Caco-2 (cell line): ENCODE measurements at regions not wholly inside any gene's neighbourhood (a gene's known extent, or its start where the extent isn't known, plus 50 kb on each side); places are given as distances from the start of the nearest gene placed in this dataset.

Experiments used
- BruUV-seq: library from RNA; stranded (reverse); fragments of 400-500 nt; replicated peaks from 2 replicates; lab custom pipeline; 2021; lab: Mats Ljungman, UMichigan
- CTCF ChIA-PET: fragments of 300-600 bp; sonication (Branson Sonifier 250); formaldehyde crosslinking; loops from one replicate; lab custom pipeline; 2022; ENCODE audit warnings: antibody characterized with exemption; lab: Charles Lee
- POLR2A ChIA-PET: fragments of 300-600 bp; sonication (Branson Sonifier 250); formaldehyde crosslinking; loops from one replicate; lab custom pipeline; 2022; ENCODE audit warnings: antibody characterized with exemption; lab: Charles Lee
- DNase-seq, 2 experiments: peaks; one replicate each; pipeline versions ENCODE4 v3.0.0 to v3.0.0-alpha.2; 2020 to 2022
- H3K27me3 ChIP-seq: replicated peaks from 2 replicates; pipeline ENCODE4 v1.6.0; 2011; ENCODE audit warnings: low read length; ENCODE audit not compliant: control insufficient read depth, insufficient read depth
- H3K36me3 ChIP-seq: 2 replicates; pipeline ENCODE4 v1.5.1; 2011; ENCODE audit warnings: low read length; ENCODE audit not compliant: control insufficient read depth, insufficient read depth
- H3K4me1 ChIP-seq: fragments of 250-450 bp; sonication (Bioruptor Pico); 2 replicates; pipeline ENCODE4 v1.5.1; 2020; ENCODE audit warnings: mild to moderate bottlenecking
- H3K4me3 ChIP-seq: 2 replicates; pipeline ENCODE4 v1.5.1; 2011; ENCODE audit warnings: low read depth, mild to moderate bottlenecking, control low read depth, low read length
- H3K9me3 ChIP-seq: fragments of 250-450 bp; sonication (Bioruptor Pico); 2 replicates; pipeline ENCODE4 v1.5.1; 2020; ENCODE audit warnings: mild to moderate bottlenecking, moderate library complexity
- H3K27ac Mint-ChIP-seq: one replicate; pipeline ENCODE4 v1.8.0; 2022; ENCODE audit warnings: mixed read lengths; ENCODE audit not compliant: unreplicated experiment
- H3K27me3 Mint-ChIP-seq: one replicate; pipeline ENCODE4 v1.8.0; 2022; ENCODE audit warnings: mixed read lengths; ENCODE audit not compliant: insufficient read depth, unreplicated experiment
- H3K36me3 Mint-ChIP-seq: one replicate; pipeline ENCODE4 v1.8.0; 2022; ENCODE audit warnings: mild to moderate bottlenecking, mixed read lengths; ENCODE audit not compliant: insufficient read depth, unreplicated experiment
- H3K4me1 Mint-ChIP-seq: one replicate; pipeline ENCODE4 v1.8.0; 2022; ENCODE audit warnings: low read depth, mixed read lengths; ENCODE audit not compliant: unreplicated experiment
- H3K4me3 Mint-ChIP-seq: one replicate; pipeline ENCODE4 v1.8.0; 2022; ENCODE audit warnings: mild to moderate bottlenecking, moderate library complexity, mixed read lengths; ENCODE audit not compliant: unreplicated experiment
- H3K9me3 Mint-ChIP-seq: one replicate; pipeline ENCODE4 v1.8.0; 2022; ENCODE audit warnings: mixed read lengths; ENCODE audit not compliant: unreplicated experiment
- intact Hi-C: fragments of 100-400 bp; cut with micrococcal nuclease; formaldehyde crosslinking; loops from one replicate; pipeline ENCODE4 v1.10.0; 2022; ENCODE audit not compliant: unreplicated experiment
- TF ChIP-seq, protein P1 (sequence below), 2 experiments: fragments of 200-600 bp in 1 of 2; IDR thresholded peaks; 1 replicate in 1 of 2; 2 replicates in 1 of 2; pipeline versions ENCODE4 v1.5.1 to v1.8.0; 2011 to 2022; ENCODE audit warnings: antibody characterized with exemption in 1 of 2, control low read depth in 1 of 2, inconsistent platforms in 1 of 2, low read depth in 1 of 2, low read length in 1 of 2, mild to moderate bottlenecking in 1 of 2, moderate library complexity in 1 of 2; ENCODE audit not compliant: insufficient read depth in 1 of 2, severe bottlenecking in 1 of 2, unreplicated experiment in 1 of 2

DNA sequence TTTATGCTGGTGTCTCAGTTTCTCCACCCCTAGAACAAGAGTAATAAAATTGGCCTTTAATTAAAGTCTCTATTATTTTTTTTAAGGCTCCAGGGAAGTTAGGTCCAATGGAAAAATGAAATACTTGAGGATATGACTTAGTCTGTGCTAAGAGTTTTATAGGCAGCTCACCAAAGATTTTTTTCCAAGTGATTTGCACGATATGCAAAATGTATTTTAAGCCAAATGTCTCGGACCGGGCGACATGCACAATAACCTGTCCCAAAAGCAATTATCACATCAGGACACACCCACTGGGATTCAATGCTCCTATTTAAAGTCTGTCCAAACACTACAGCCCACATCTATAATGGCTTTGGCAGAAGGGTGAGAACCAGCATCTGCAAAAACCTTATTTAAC, 136.1 kb upstream of the ANKH start:
- no peaks in the 10 kb centered on the region for H3K36me3 ChIP-seq
- TF ChIP-seq, protein P1, sequence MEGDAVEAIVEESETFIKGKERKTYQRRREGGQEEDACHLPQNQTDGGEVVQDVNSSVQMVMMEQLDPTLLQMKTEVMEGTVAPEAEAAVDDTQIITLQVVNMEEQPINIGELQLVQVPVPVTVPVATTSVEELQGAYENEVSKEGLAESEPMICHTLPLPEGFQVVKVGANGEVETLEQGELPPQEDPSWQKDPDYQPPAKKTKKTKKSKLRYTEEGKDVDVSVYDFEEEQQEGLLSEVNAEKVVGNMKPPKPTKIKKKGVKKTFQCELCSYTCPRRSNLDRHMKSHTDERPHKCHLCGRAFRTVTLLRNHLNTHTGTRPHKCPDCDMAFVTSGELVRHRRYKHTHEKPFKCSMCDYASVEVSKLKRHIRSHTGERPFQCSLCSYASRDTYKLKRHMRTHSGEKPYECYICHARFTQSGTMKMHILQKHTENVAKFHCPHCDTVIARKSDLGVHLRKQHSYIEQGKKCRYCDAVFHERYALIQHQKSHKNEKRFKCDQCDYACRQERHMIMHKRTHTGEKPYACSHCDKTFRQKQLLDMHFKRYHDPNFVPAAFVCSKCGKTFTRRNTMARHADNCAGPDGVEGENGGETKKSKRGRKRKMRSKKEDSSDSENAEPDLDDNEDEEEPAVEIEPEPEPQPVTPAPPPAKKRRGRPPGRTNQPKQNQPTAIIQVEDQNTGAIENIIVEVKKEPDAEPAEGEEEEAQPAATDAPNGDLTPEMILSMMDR (IDR thresholded peaks at IDR 0.05; ENCODE audit: insufficient read depth in 1 of 2, low read depth in 1 of 2, low read length in 1 of 2, severe bottlenecking in 1 of 2, unreplicated experiment in 1 of 2) = no peak
- intact Hi-C loops = no loop called here
- no peak for DNase-seq
- peaks cover 15% of the 10 kb centered on the region for H3K4me1 Mint-ChIP-seq
- no peaks in the 10 kb centered on the region for H3K36me3 Mint-ChIP-seq
- H3K4me1 ChIP-seq = peaks cover 18% of the 10 kb centered on the region
- CTCF ChIA-PET = no interaction called here
- H3K9me3 ChIP-seq = no peaks in the 10 kb centered on the region
- H3K4me3 ChIP-seq = no peak overlapping the region
- H3K27me3 Mint-ChIP-seq = peaks cover 1% of the 10 kb centered on the region
- H3K4me3 Mint-ChIP-seq = no peak overlapping the region
- H3K27me3 ChIP-seq = no peaks in the 10 kb centered on the region
- H3K9me3 Mint-ChIP-seq = no peaks in the 10 kb centered on the region
- POLR2A ChIA-PET = no interaction called here
- BruUV-seq = no TSS peak
- H3K27ac Mint-ChIP-seq = no peak overlapping the region

DNA sequence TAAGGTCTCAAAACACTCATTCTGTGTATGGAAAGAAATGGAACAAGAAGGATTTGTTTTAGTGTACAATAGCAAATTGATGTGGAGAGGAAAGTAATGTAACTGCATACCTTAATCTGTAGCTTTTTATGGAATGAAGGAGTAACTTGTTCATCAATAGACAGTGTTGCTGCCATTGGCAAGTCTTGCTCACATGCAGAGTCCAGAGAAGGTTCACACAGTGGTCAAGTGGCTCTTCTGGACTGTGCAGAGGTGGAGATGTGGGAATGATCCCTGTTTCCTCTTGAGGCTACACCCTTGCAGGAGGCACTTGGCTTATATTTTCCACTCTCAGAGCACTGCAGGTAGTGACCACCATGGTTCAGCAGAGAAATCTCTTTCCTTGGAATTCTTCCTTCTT, 132.9 kb upstream of the ANKH start:
- intact Hi-C loops = loop anchor here (5.0 kb wide), 1 partner anchor 132 kb away; the partner anchor contains the start of gene ANKH
- Mint-ChIP-seq H3K27me3 (peaks cover 9% of the 10 kb centered on the region), H3K9me3 (peaks cover 5% of the 10 kb centered on the region), H3K4me3 (no peak overlapping the region), H3K27ac (no peak overlapping the region), H3K36me3 (no peaks in the 10 kb centered on the region), H3K4me1 (peaks cover 12% of the 10 kb centered on the region)
- Histone ChIP-seq H3K27me3 (no peaks in the 10 kb centered on the region), H3K36me3 (no peaks in the 10 kb centered on the region), H3K9me3 (no peaks in the 10 kb centered on the region), H3K4me3 (no peak overlapping the region), H3K4me1 (peaks cover 15% of the 10 kb centered on the region)
- no TSS peak for BruUV-seq
- no peak for DNase-seq
- TF ChIP-seq, protein P1 (IDR thresholded peaks at IDR 0.05; ENCODE audit: insufficient read depth in 1 of 2, low read depth in 1 of 2, low read length in 1 of 2, severe bottlenecking in 1 of 2, unreplicated experiment in 1 of 2) = no peak
- POLR2A ChIA-PET = no interaction called here
- CTCF ChIA-PET = interaction anchor here (1.1 to 3.6 kb wide), 2 partner anchors 47 to 276 kb away, joined by 3 to 18 read pairs; no protein-coding TSS in a partner anchor

DNA sequence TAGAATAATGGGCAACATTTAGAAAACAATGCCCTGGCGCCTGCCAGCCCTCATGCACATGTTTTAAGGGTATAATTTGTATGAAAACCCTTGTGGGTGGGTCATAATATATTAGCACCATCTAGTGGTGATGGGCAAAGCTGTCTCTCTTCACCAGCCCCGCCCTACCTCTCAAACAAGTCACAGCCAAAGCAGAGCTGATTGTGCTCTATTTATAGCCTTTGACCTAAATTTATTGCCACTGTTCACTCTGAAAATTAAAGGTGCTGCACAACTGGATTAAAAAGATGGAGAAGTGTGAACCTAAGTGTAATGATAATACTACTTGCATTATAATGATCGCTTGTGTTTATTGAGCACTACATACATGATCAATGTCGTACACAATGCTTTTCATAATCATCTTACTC, 131.9 kb upstream of the ANKH start:
- H3K4me1 Mint-ChIP-seq = peaks cover 5% of the 10 kb centered on the region
- Histone ChIP-seq H3K4me3 (no peak overlapping the region), H3K27me3 (no peaks in the 10 kb centered on the region), H3K36me3 (no peaks in the 10 kb centered on the region), H3K4me1 (peaks cover 5% of the 10 kb centered on the region), H3K9me3 (no peaks in the 10 kb centered on the region)
- H3K36me3 Mint-ChIP-seq = no peaks in the 10 kb centered on the region
- H3K27ac Mint-ChIP-seq = no peak overlapping the region
- H3K27me3 Mint-ChIP-seq = peaks cover 12% of the 10 kb centered on the region
- peaks cover 14% of the 10 kb centered on the region for H3K9me3 Mint-ChIP-seq
- no TSS peak for BruUV-seq
- intact Hi-C loops = loop anchor here (1.0 to 5.0 kb wide), 5 partner anchors 46 to 319 kb away; partner anchors contain the start of gene ANKH
- CTCF ChIA-PET = interaction anchor here (0.6 to 3.6 kb wide), 8 partner anchors 11 to 329 kb away, joined by 3 to 18 read pairs (median 4); no protein-coding TSS in a partner anchor
- TF ChIP-seq, protein P1 (IDR thresholded peaks at IDR 0.05; ENCODE audit: insufficient read depth in 1 of 2, low read depth in 1 of 2, low read length in 1 of 2, severe bottlenecking in 1 of 2, unreplicated experiment in 1 of 2) = peak; percentile 68 to 79
- POLR2A ChIA-PET = no interaction called here
- peak; percentile 55 to 58 for DNase-seq
- H3K4me3 Mint-ChIP-seq = no peak overlapping the region
